ENCODE measurements at regions not wholly inside any gene's neighbourhood (a gene's known extent, or its start where the extent isn't known, plus 50 kb on each side); places are given as distances from the start of the nearest gene placed in this dataset.

GRCh38 chr2:37825586-37825985 lies 99.5 kb upstream of the RMDN2 start:
- Histone ChIP-seq H3K27ac (no peak overlapping the region), H3K9me3 (no peaks in the 10 kb centered on the region), H3K27me3 (no peaks in the 10 kb centered on the region), H3K4me1 (peaks cover 0 to 23% of the 10 kb centered on the region in 2 donors), H3K36me3 (no peaks in the 10 kb centered on the region), H3K4me3 (no peak overlapping the region)
- intact Hi-C loops (cut with DNase I): no loop called here
- no peak for DNase-seq (ENCODE audit: low spot score in 2 of 2)
- TF ChIP-seq, protein P1, sequence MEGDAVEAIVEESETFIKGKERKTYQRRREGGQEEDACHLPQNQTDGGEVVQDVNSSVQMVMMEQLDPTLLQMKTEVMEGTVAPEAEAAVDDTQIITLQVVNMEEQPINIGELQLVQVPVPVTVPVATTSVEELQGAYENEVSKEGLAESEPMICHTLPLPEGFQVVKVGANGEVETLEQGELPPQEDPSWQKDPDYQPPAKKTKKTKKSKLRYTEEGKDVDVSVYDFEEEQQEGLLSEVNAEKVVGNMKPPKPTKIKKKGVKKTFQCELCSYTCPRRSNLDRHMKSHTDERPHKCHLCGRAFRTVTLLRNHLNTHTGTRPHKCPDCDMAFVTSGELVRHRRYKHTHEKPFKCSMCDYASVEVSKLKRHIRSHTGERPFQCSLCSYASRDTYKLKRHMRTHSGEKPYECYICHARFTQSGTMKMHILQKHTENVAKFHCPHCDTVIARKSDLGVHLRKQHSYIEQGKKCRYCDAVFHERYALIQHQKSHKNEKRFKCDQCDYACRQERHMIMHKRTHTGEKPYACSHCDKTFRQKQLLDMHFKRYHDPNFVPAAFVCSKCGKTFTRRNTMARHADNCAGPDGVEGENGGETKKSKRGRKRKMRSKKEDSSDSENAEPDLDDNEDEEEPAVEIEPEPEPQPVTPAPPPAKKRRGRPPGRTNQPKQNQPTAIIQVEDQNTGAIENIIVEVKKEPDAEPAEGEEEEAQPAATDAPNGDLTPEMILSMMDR (IDR thresholded peaks at IDR 0.05): no peak

DNA sequence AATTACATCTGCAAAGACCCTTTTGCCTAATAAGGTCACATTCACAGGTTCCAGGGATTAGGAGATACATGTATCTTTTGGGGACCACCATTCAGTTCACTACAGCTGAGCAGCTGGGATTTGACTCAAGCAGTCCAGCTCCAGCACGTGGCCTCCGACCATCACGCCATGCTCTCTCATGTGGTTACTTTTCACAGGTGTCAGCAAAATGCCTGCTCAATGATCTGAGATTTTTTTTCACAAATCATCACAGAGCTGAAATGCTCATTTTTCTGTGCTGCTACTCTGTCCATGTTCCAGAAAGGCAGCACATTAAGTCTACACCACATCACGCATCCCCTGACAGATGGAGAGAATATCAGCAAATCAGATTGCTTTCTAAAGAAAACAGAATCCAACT lies 98.5 kb upstream of the RMDN2 start:
- intact Hi-C loops (cut with DNase I): no loop called here
- DNase-seq (ENCODE audit: low spot score in 2 of 2): no peak
- Histone ChIP-seq H3K27ac (no peak overlapping the region), H3K27me3 (no peaks in the 10 kb centered on the region), H3K4me1 (peaks cover 0 to 23% of the 10 kb centered on the region in 2 donors), H3K36me3 (no peaks in the 10 kb centered on the region), H3K4me3 (no peak overlapping the region), H3K9me3 (no peaks in the 10 kb centered on the region)
- TF ChIP-seq, protein P1 (IDR thresholded peaks at IDR 0.05): no peak

DNA sequence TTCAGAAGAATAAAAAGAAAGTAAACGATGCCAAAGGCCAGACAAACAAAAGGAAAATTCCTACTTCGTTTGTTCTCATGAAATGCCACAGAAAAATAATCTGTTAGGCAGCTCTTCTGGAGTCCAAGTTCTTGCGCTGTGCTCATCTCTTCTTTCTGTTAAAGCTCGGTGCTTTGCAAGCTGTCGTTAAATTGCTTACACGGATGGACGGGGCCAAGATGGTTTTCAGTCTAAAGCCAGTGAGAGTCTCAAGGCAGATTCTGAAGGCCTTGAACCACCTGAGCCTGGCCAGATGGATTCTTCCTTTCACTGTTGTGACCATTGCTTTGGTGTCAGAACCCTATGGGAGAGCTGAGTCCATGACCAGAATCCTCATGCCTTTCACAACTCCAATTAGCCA lies 97.6 kb upstream of the RMDN2 start:
- no peak overlapping the region for H3K27ac ChIP-seq
- DNase-seq (ENCODE audit: low spot score in 2 of 2): no peak
- H3K4me3 ChIP-seq: no peak overlapping the region
- TF ChIP-seq, protein P1 (IDR thresholded peaks at IDR 0.05): no peak
- intact Hi-C loops (cut with DNase I): no loop called here
- H3K27me3 ChIP-seq: no peaks in the 10 kb centered on the region
- no peaks in the 10 kb centered on the region for H3K9me3 ChIP-seq
- peaks cover 0 to 23% of the 10 kb centered on the region in 2 donors for H3K4me1 ChIP-seq
- H3K36me3 ChIP-seq: no peaks in the 10 kb centered on the region

DNA sequence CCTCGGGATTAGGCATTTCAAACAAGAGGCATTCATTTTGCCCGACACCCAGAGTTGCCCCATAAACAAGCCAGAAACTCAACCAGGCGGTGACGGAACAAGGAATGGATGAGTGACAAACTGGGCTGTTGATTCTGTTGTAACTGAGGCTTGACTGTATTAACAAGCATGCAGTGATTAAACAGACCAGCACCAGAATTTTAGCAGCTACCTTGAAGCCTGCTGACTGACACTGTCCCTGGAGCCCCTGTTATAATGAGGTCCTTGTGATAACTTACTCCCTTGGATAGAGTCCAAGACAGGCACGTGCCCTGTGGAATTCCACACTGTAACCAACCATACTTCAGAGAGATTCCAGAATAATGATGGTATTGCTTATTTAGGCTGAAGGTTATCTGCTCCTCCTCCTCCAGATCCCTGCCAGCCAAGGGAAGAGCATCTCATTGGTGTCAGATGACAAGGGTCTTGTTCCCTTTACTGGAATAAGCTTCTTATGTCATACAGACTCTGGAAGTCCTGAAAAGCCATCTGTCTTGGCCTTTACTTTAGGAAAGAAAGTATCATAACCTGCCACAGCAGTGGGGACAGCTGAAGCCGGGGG lies 97.1 kb upstream of the RMDN2 start:
- H3K9me3 ChIP-seq: no peaks in the 10 kb centered on the region
- TF ChIP-seq, protein P1 (IDR thresholded peaks at IDR 0.05): no peak
- DNase-seq (ENCODE audit: low spot score in 2 of 2): no peak
- no peak overlapping the region for H3K27ac ChIP-seq
- intact Hi-C loops (cut with DNase I): no loop called here
- H3K27me3 ChIP-seq: no peaks in the 10 kb centered on the region
- no peaks in the 10 kb centered on the region for H3K36me3 ChIP-seq
- H3K4me1 ChIP-seq: peaks cover 0 to 20% of the 10 kb centered on the region in 2 donors
- no peak overlapping the region for H3K4me3 ChIP-seq

DNA sequence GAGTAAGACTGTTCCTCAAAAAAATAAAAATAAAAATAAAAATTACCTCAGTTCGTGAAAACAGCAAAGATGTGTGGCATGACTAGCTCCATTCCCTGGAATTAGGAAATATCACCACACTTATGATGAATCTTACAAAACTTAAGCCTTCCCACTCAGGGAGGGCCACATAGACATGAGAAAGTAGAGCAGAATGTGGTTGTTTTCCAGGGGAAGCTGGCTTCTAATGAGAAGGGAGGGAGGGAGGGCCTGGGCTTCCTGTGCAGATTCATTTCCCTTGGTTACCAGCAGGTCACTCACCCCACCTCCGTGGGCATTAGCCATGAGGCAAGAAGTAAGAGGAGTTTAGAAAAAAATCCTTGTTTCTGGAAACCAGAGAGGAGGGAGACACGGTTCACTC lies 95.9 kb upstream of the RMDN2 start:
- intact Hi-C loops (cut with DNase I): no loop called here
- TF ChIP-seq, protein P1 (IDR thresholded peaks at IDR 0.05): no peak
- H3K36me3 ChIP-seq: no peaks in the 10 kb centered on the region
- H3K27me3 ChIP-seq: no peaks in the 10 kb centered on the region
- peak overlapping the region; percentile 17 to 54 for H3K27ac ChIP-seq
- peak; percentile 23 to 84 for DNase-seq (ENCODE audit: low spot score in 2 of 2)
- no peak overlapping the region for H3K4me3 ChIP-seq
- H3K4me1 ChIP-seq: peaks cover 0 to 20% of the 10 kb centered on the region in 2 donors
- H3K9me3 ChIP-seq: no peaks in the 10 kb centered on the region
